ENCODE measurements at regions not wholly inside any gene's neighbourhood (a gene's known extent, or its start where the extent isn't known, plus 50 kb on each side); places are given as distances from the start of the nearest gene placed in this dataset.

- intact Hi-C loops (cut with DNase I) = no loop called here
- H3K4me1 ChIP-seq = no peaks in the 10 kb centered on the region
- H3K27ac ChIP-seq = no peak overlapping the region
- no peaks in the 10 kb centered on the region for H3K27me3 ChIP-seq
- ATAC-seq (no peak), DNase-seq (no peak)
- no peak overlapping the region for H3K4me3 ChIP-seq
- TF ChIP-seq CTCF (IDR thresholded peaks at IDR 0.05) = no peak
- H3K36me3 ChIP-seq = no peaks in the 10 kb centered on the region
- no peaks in the 10 kb centered on the region for H3K9me3 ChIP-seq
Measured at GRCh38 chr2:126100962-126101361, 555.0 kb upstream of the GYPC start.

- no peak for TF ChIP-seq CTCF (IDR thresholded peaks at IDR 0.05)
- Histone ChIP-seq H3K27me3 (no peaks in the 10 kb centered on the region), H3K36me3 (no peaks in the 10 kb centered on the region), H3K4me1 (no peaks in the 10 kb centered on the region), H3K27ac (no peak overlapping the region), H3K9me3 (no peaks in the 10 kb centered on the region), H3K4me3 (no peak overlapping the region)
- DNase-seq (no peak), ATAC-seq (no peak)
- intact Hi-C loops (cut with DNase I) = no loop called here
Measured at GRCh38 chr2:126106006-126106405, 550.0 kb upstream of the GYPC start.

- no peak for ATAC-seq
- no peak for DNase-seq
Measured at GRCh38 chr2:126107883-126108282, 548.1 kb upstream of the GYPC start.

GRCh38 chr2:126115975-126116374, 540.0 kb upstream of the GYPC start:
- no peak for ATAC-seq

More at GRCh38 chr2:126107883-126108282, 548.1 kb upstream of the GYPC start:
- Histone ChIP-seq H3K36me3 (no peaks in the 10 kb centered on the region), H3K27ac (no peak overlapping the region), H3K4me1 (no peaks in the 10 kb centered on the region), H3K9me3 (no peaks in the 10 kb centered on the region), H3K27me3 (no peaks in the 10 kb centered on the region), H3K4me3 (no peak overlapping the region)
- TF ChIP-seq CTCF (IDR thresholded peaks at IDR 0.05) = no peak
- intact Hi-C loops (cut with DNase I) = no loop called here

GRCh38 chr2:126117886-126118285, 538.1 kb upstream of the GYPC start:
- H3K4me3 ChIP-seq = no peak overlapping the region
- no peaks in the 10 kb centered on the region for H3K27me3 ChIP-seq
- DNase-seq = no peak
- no peaks in the 10 kb centered on the region for H3K9me3 ChIP-seq
- intact Hi-C loops (cut with DNase I) = no loop called here
- H3K4me1 ChIP-seq = no peaks in the 10 kb centered on the region
- no peak overlapping the region for H3K27ac ChIP-seq
- no peaks in the 10 kb centered on the region for H3K36me3 ChIP-seq
- no peak for ATAC-seq
- TF ChIP-seq CTCF (IDR thresholded peaks at IDR 0.05) = no peak

More at GRCh38 chr2:126115975-126116374, 540.0 kb upstream of the GYPC start:
- H3K27ac ChIP-seq = no peak overlapping the region
- H3K27me3 ChIP-seq = no peaks in the 10 kb centered on the region
- no peak for TF ChIP-seq CTCF (IDR thresholded peaks at IDR 0.05)
- H3K4me1 ChIP-seq = no peaks in the 10 kb centered on the region
- DNase-seq = no peak
- H3K4me3 ChIP-seq = no peak overlapping the region
- no peaks in the 10 kb centered on the region for H3K9me3 ChIP-seq
- H3K36me3 ChIP-seq = no peaks in the 10 kb centered on the region
- intact Hi-C loops (cut with DNase I) = no loop called here

GRCh38 chr2:126145752-126146151, 510.2 kb upstream of the GYPC start:
- H3K4me3 ChIP-seq = no peak overlapping the region
- H3K36me3 ChIP-seq = no peaks in the 10 kb centered on the region
- no peak for TF ChIP-seq CTCF (IDR thresholded peaks at IDR 0.05)
- no peaks in the 10 kb centered on the region for H3K4me1 ChIP-seq
- no peaks in the 10 kb centered on the region for H3K27me3 ChIP-seq
- ATAC-seq = no peak
- H3K9me3 ChIP-seq = no peaks in the 10 kb centered on the region
- DNase-seq = no peak
- intact Hi-C loops (cut with DNase I) = no loop called here
- H3K27ac ChIP-seq = no peak overlapping the region

All from upper lobe of right lung (tissue), 1 donor.